AG09319 (cell line): ENCODE measurements at regions not wholly inside any gene's neighbourhood (a gene's known extent, or its start where the extent isn't known, plus 50 kb on each side); places are given as distances from the start of the nearest gene placed in this dataset.

Source experiments
- DNase-seq: peaks from one replicate; pipeline ENCODE4 v3.0.0-alpha.2; 2010; ENCODE audit warnings: low read depth; ENCODE audit errors: extremely low read depth
- CTCF ChIP-seq: IDR thresholded peaks from 2 replicates; pipeline ENCODE4 v1.5.1; 2011; ENCODE audit warnings: low read depth, mild to moderate bottlenecking, inconsistent platforms, low read length, moderate library complexity

- DNase-seq = no peak
- TF ChIP-seq CTCF = no peak
Measured at GRCh38 chr9:636931-637591, 204.4 kb upstream of the DMRT1 start.

GRCh38 chr9:638152-638551 lies 203.3 kb upstream of the DMRT1 start:
- no peak for TF ChIP-seq CTCF
- no peak for DNase-seq

- TF ChIP-seq CTCF = no peak
- no peak for DNase-seq
Measured at GRCh38 chr9:642014-642413, 199.5 kb upstream of the DMRT1 start.

- DNase-seq = no peak
- no peak for TF ChIP-seq CTCF
Measured at GRCh38 chr9:643966-644365, 197.5 kb upstream of the DMRT1 start.

- TF ChIP-seq CTCF = no peak
- DNase-seq = no peak
Measured at GRCh38 chr9:647522-647921, 194.0 kb upstream of the DMRT1 start.

- DNase-seq = no peak
- TF ChIP-seq CTCF = no peak
Measured at GRCh38 chr9:649128-650074, 192.1 kb upstream of the DMRT1 start.

GRCh38 chr9:650362-650761 lies 191.1 kb upstream of the DMRT1 start:
- no peak for DNase-seq
- no peak for TF ChIP-seq CTCF
